C4-2B (cell line): ENCODE measurements at regions not wholly inside any gene's neighbourhood (a gene's known extent, or its start where the extent isn't known, plus 50 kb on each side); places are given as distances from the start of the nearest gene placed in this dataset.

Experiments
- ZFX ChIP-seq: fragments of 450-650 bp; IDR thresholded peaks from 2 replicates; pipeline ENCODE4 v1.6.1; 2017
- TF ChIP-seq, protein P1 (sequence below): fragments of 450-650 bp; conservative IDR thresholded peaks from 2 replicates; pipeline ENCODE4 v1.5.1; 2017; ENCODE audit warnings: mild to moderate bottlenecking

DNA sequence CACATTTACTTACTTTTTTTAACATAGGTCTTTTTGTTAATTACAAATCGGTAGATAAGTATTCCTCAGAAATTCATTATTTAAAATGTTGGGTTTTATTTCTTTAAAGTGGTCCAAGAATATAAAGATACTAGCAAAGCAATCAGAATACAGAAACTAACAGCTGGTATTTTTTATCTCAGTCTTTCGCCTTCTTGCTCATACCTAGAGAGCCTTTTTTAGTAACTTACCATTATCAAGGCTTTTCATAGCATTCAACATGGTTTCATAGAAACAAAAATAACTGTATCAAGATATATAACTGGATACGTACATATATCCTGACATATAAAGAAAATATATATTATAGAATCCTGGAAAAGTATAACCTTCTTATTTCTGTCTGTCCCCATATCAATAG, 227.8 kb upstream of the MIR17HG start:
- TF ChIP-seq, protein P1, sequence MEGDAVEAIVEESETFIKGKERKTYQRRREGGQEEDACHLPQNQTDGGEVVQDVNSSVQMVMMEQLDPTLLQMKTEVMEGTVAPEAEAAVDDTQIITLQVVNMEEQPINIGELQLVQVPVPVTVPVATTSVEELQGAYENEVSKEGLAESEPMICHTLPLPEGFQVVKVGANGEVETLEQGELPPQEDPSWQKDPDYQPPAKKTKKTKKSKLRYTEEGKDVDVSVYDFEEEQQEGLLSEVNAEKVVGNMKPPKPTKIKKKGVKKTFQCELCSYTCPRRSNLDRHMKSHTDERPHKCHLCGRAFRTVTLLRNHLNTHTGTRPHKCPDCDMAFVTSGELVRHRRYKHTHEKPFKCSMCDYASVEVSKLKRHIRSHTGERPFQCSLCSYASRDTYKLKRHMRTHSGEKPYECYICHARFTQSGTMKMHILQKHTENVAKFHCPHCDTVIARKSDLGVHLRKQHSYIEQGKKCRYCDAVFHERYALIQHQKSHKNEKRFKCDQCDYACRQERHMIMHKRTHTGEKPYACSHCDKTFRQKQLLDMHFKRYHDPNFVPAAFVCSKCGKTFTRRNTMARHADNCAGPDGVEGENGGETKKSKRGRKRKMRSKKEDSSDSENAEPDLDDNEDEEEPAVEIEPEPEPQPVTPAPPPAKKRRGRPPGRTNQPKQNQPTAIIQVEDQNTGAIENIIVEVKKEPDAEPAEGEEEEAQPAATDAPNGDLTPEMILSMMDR: no peak
- no peak for TF ChIP-seq ZFX
